H1 (cell line): ENCODE measurements at regions not wholly inside any gene's neighbourhood (a gene's known extent, or its start where the extent isn't known, plus 50 kb on each side); places are given as distances from the start of the nearest gene placed in this dataset.

Experiments used
- CBX8 ChIP-seq: fragments of 300-800, 300-1000 bp; sonication (generic); IDR thresholded peaks from 2 replicates; pipeline ENCODE4 v1.7.1; 2016; ENCODE audit warnings: low read depth, low read length, borderline replicate concordance
- EP300 ChIP-seq, 2 experiments: IDR thresholded peaks; 1 replicate in 1 of 2; 2 replicates in 1 of 2; pipeline ENCODE4 v1.6.1; 2011 to 2012; ENCODE audit warnings: low read depth in 2 of 2, low read length in 2 of 2, mild to moderate bottlenecking in 2 of 2, borderline replicate concordance in 1 of 2, inconsistent platforms in 1 of 2, moderate library complexity in 1 of 2
- EZH2 ChIP-seq: fragments of 200-600 bp; sonication (generic); IDR thresholded peaks from 2 replicates; pipeline ENCODE4 v1.7.1; 2012; ENCODE audit warnings: low read depth, mild to moderate bottlenecking, moderate library complexity, low read length, inconsistent platforms; ENCODE audit not compliant: severe bottlenecking
- MAFK ChIP-seq: IDR thresholded peaks from 2 replicates; pipeline ENCODE4 v1.6.1; 2012; ENCODE audit warnings: low read depth, mild to moderate bottlenecking, improper control_type of control experiment, low read length
- POLR2A ChIP-seq, 2 experiments: IDR thresholded peaks; 1 replicate in 1 of 2; 2 replicates in 1 of 2; pipeline ENCODE4 v1.6.1; 2011; ENCODE audit warnings: low read depth in 2 of 2, low read length in 2 of 2, mild to moderate bottlenecking in 2 of 2; ENCODE audit errors: control extremely low read depth in 1 of 2
- SIN3A ChIP-seq, 2 experiments: IDR thresholded peaks in 1 of 2; conservative IDR thresholded peaks in 1 of 2; 2 replicates each; pipeline ENCODE4 v1.6.1; 2011 to 2012; ENCODE audit warnings: low read length in 2 of 2, improper control_type of control experiment in 1 of 2, low read depth in 1 of 2, mild to moderate bottlenecking in 1 of 2
- SP1 ChIP-seq: IDR thresholded peaks from 2 replicates; pipeline ENCODE4 v1.6.1; 2011; ENCODE audit warnings: low read depth, low read length
- SRF ChIP-seq: IDR thresholded peaks from 2 replicates; pipeline ENCODE4 v1.6.1; 2011; ENCODE audit warnings: mild to moderate bottlenecking, low read depth, low read length, moderate library complexity
- ZNF274 ChIP-seq: IDR thresholded peaks from 2 replicates; pipeline ENCODE4 v1.7.0; 2012; ENCODE audit warnings: low read length, borderline replicate concordance; ENCODE audit errors: extremely low read depth
- TF ChIP-seq, protein P1 (sequence below), 3 experiments: IDR thresholded peaks; 1 replicate in 2 of 3; 2 replicates in 1 of 3; pipeline versions ENCODE4 v1.5.1 to v1.6.1; 2011; ENCODE audit warnings: low read length in 3 of 3, mild to moderate bottlenecking in 3 of 3, inconsistent platforms in 2 of 3, low read depth in 1 of 3, moderate library complexity in 1 of 3; ENCODE audit not compliant: insufficient read depth in 1 of 3; ENCODE audit errors: control extremely low read depth in 1 of 3
- TF ChIP-seq, protein P2 (sequence below): IDR thresholded peaks from 2 replicates; pipeline ENCODE4 v1.6.1; 2012; ENCODE audit warnings: inconsistent platforms
- TF ChIP-seq, protein P3 (sequence below): IDR thresholded peaks from 2 replicates; pipeline ENCODE4 v1.6.1; 2011; ENCODE audit warnings: low read length, improper control_type of control experiment
- TF ChIP-seq, protein P4 (sequence below): IDR thresholded peaks from 2 replicates; pipeline ENCODE4 v1.6.1; 2012; ENCODE audit warnings: low read length, inconsistent platforms

DNA sequence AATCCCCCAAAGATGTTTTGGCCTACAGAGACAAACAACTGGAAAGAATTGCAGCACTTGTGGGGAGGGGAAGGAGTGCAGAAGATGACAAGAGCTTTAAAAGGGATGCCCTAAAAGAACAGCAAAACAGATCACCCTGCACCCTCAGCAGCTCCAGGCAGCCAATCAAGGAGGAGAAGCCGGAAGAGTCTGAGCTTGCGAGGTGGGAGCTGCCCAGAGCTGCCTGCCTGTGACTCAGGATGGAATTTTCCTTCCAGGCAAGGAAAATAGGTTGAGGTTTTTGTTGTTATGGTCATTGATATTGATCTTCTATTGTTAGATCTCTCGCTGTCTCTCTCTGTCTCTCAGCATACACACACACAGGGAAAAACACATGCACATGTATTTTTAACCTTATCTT lies 70.3 kb upstream of the MAP1B start:
- TF ChIP-seq, protein P1, sequence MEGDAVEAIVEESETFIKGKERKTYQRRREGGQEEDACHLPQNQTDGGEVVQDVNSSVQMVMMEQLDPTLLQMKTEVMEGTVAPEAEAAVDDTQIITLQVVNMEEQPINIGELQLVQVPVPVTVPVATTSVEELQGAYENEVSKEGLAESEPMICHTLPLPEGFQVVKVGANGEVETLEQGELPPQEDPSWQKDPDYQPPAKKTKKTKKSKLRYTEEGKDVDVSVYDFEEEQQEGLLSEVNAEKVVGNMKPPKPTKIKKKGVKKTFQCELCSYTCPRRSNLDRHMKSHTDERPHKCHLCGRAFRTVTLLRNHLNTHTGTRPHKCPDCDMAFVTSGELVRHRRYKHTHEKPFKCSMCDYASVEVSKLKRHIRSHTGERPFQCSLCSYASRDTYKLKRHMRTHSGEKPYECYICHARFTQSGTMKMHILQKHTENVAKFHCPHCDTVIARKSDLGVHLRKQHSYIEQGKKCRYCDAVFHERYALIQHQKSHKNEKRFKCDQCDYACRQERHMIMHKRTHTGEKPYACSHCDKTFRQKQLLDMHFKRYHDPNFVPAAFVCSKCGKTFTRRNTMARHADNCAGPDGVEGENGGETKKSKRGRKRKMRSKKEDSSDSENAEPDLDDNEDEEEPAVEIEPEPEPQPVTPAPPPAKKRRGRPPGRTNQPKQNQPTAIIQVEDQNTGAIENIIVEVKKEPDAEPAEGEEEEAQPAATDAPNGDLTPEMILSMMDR (IDR thresholded peaks at IDR 0.05; ENCODE audit: control extremely low read depth in 1 of 3, insufficient read depth in 1 of 3, low read depth in 1 of 3, low read length in 3 of 3), result no peak
- TF ChIP-seq POLR2A (IDR thresholded peaks at IDR 0.05; ENCODE audit: control extremely low read depth in 1 of 2, low read depth in 2 of 2, low read length in 2 of 2), result no peak
- no peak for TF ChIP-seq SRF
- TF ChIP-seq, protein P2, sequence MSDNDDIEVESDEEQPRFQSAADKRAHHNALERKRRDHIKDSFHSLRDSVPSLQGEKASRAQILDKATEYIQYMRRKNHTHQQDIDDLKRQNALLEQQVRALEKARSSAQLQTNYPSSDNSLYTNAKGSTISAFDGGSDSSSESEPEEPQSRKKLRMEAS, result no peak
- no peak for TF ChIP-seq CBX8
- no peak for TF ChIP-seq ZNF274
- no peak for TF ChIP-seq SP1
- TF ChIP-seq, protein P3, sequence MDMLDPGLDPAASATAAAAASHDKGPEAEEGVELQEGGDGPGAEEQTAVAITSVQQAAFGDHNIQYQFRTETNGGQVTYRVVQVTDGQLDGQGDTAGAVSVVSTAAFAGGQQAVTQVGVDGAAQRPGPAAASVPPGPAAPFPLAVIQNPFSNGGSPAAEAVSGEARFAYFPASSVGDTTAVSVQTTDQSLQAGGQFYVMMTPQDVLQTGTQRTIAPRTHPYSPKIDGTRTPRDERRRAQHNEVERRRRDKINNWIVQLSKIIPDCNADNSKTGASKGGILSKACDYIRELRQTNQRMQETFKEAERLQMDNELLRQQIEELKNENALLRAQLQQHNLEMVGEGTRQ, result no peak
- TF ChIP-seq EZH2, result no peak
- TF ChIP-seq MAFK, result no peak
- no peak for TF ChIP-seq SIN3A (conservative IDR thresholded peaks at IDR 0.05 in 1 of 2, IDR thresholded peaks at IDR 0.05 in 1 of 2; ENCODE audit: low read depth in 1 of 2, low read length in 2 of 2)
- TF ChIP-seq, protein P4, sequence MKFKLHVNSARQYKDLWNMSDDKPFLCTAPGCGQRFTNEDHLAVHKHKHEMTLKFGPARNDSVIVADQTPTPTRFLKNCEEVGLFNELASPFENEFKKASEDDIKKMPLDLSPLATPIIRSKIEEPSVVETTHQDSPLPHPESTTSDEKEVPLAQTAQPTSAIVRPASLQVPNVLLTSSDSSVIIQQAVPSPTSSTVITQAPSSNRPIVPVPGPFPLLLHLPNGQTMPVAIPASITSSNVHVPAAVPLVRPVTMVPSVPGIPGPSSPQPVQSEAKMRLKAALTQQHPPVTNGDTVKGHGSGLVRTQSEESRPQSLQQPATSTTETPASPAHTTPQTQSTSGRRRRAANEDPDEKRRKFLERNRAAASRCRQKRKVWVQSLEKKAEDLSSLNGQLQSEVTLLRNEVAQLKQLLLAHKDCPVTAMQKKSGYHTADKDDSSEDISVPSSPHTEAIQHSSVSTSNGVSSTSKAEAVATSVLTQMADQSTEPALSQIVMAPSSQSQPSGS, result no peak
- no peak for TF ChIP-seq EP300 (IDR thresholded peaks at IDR 0.05; ENCODE audit: borderline replicate concordance in 1 of 2, low read depth in 2 of 2, low read length in 2 of 2)
